Cardiac muscle cell (in vitro differentiated cells and primary cell): ENCODE measurements at regions not wholly inside any gene's neighbourhood (a gene's known extent, or its start where the extent isn't known, plus 50 kb on each side); places are given as distances from the start of the nearest gene placed in this dataset.

Experiments
- DNase-seq, 2 donors: peaks; one replicate each; pipeline versions ENCODE4 v3.0.0 to v3.0.0-alpha.2; 2010 to 2017; ENCODE audit warnings: low read depth in 1 of 2, low spot score in 1 of 2
- H3K27ac ChIP-seq: fragments of 200-600 bp; sonication (generic); 2 replicates; pipeline ENCODE4 v1.5.1; 2016
- H3K27me3 ChIP-seq: fragments of 200-600 bp; sonication (generic); 2 replicates; pipeline ENCODE4 v1.6.0; 2016; ENCODE audit warnings: control low read depth
- H3K36me3 ChIP-seq: fragments of 200-600 bp; sonication (generic); 2 replicates; pipeline ENCODE4 v1.5.1; 2016; ENCODE audit warnings: control low read depth
- H3K4me1 ChIP-seq: fragments of 200-600 bp; sonication (generic); 2 replicates; pipeline ENCODE4 v1.8.1; 2017; ENCODE audit warnings: low read depth, mild to moderate bottlenecking, mixed run types
- H3K4me3 ChIP-seq: fragments of 200-600 bp; sonication (generic); 2 replicates; pipeline ENCODE4 v1.5.1; 2016; ENCODE audit warnings: mild to moderate bottlenecking
- H3K9me3 ChIP-seq: fragments of 200-600 bp; sonication (generic); 2 replicates; pipeline ENCODE4 v1.5.1; 2017; ENCODE audit warnings: low read depth, mild to moderate bottlenecking, control low read depth
- TF ChIP-seq, protein P1 (sequence below): IDR thresholded peaks from 2 replicates; pipeline ENCODE4 v1.5.1; 2012; ENCODE audit warnings: low read depth, mild to moderate bottlenecking, low read length

DNA sequence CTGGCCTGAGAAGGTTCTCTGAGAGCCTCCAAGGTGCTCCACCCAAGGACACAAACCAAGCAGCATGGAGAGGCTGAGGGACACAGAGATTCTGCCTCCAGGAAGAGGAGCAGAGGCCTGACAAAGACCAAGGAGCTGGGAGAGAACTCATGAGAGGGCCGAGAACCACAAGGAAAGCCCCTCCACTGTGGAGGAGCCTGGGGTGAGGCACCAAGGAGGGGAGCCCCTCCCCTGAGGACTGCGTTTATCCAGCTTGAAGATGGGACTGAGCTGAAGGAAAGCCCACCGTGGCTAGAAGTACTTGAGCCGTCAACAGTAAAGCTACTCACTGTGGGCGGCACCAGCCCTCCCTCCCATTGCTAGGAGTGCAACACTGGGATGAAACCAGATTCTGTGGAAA is 63.1 kb upstream of the MEF2A start:
- no peak overlapping the region for H3K27ac ChIP-seq
- H3K4me1 ChIP-seq = no peaks in the 10 kb centered on the region
- H3K9me3 ChIP-seq = no peaks in the 10 kb centered on the region
- no peaks in the 10 kb centered on the region for H3K36me3 ChIP-seq
- no peaks in the 10 kb centered on the region for H3K27me3 ChIP-seq
- TF ChIP-seq, protein P1, sequence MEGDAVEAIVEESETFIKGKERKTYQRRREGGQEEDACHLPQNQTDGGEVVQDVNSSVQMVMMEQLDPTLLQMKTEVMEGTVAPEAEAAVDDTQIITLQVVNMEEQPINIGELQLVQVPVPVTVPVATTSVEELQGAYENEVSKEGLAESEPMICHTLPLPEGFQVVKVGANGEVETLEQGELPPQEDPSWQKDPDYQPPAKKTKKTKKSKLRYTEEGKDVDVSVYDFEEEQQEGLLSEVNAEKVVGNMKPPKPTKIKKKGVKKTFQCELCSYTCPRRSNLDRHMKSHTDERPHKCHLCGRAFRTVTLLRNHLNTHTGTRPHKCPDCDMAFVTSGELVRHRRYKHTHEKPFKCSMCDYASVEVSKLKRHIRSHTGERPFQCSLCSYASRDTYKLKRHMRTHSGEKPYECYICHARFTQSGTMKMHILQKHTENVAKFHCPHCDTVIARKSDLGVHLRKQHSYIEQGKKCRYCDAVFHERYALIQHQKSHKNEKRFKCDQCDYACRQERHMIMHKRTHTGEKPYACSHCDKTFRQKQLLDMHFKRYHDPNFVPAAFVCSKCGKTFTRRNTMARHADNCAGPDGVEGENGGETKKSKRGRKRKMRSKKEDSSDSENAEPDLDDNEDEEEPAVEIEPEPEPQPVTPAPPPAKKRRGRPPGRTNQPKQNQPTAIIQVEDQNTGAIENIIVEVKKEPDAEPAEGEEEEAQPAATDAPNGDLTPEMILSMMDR = no peak
- no peak for DNase-seq
- H3K4me3 ChIP-seq = no peak overlapping the region

DNA sequence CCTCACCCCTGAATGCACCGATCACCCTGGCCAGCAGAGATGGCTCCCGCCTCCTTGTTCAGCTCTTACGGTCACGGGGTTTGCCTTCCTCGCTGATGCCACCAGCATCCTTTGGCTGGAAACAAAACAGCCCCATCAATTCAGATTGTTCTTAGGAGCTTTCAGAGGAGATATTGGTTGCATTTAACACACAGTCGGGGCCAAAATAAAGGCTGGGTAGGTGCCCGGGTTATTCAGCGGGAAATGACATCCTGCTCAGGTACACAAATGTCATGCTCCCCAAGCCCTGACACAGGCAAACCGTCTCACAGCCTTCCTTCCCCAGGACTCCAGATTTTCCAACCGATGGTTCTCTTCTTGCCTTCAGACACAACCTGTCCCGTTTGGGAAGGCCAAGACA is 62.4 kb upstream of the MEF2A start:
- no peaks in the 10 kb centered on the region for H3K4me1 ChIP-seq
- H3K9me3 ChIP-seq = no peaks in the 10 kb centered on the region
- no peak for DNase-seq
- no peak overlapping the region for H3K27ac ChIP-seq
- no peaks in the 10 kb centered on the region for H3K36me3 ChIP-seq
- no peak overlapping the region for H3K4me3 ChIP-seq
- TF ChIP-seq, protein P1 = no peak
- no peaks in the 10 kb centered on the region for H3K27me3 ChIP-seq

DNA sequence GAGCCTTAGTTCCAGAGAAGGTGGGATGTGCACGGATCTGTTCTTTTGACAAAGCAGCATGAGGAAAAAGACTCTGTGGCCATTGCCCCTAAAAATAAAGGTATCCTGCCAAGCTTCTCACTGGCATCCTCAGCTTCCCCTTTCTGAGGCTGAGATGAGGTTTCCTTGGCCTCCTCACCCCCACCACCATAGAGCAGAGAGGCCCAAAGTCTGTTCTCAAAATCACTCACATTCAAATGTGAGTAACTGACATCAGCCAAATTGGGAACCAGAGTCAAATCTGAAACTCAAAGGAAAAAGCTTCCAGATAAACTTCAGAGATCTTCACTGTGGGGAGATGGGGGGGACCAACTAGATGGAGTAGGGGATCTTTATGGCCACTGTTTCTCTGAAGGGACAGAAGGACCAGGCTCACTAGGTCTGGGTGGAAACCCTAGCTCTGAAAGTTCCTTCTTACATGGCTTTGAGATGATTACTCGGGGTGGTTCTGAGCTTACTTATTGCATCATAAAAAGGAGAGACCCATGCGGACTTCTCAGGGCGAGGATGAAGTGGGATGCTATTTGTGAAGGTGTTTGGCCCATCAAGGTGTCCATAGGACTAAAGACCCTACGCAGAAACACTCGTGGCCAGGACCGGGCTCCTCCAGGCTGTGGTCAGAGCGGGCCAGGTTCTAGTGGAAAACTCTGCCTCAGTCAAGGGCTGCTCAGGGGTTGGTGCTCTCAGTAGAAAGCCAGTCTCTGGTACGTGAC is 61.5 kb upstream of the MEF2A start:
- Histone ChIP-seq H3K4me1 (no peaks in the 10 kb centered on the region), H3K36me3 (no peaks in the 10 kb centered on the region), H3K27ac (no peak overlapping the region), H3K4me3 (no peak overlapping the region), H3K27me3 (no peaks in the 10 kb centered on the region), H3K9me3 (no peaks in the 10 kb centered on the region)
- TF ChIP-seq, protein P1 = no peak
- DNase-seq = no peak

DNA sequence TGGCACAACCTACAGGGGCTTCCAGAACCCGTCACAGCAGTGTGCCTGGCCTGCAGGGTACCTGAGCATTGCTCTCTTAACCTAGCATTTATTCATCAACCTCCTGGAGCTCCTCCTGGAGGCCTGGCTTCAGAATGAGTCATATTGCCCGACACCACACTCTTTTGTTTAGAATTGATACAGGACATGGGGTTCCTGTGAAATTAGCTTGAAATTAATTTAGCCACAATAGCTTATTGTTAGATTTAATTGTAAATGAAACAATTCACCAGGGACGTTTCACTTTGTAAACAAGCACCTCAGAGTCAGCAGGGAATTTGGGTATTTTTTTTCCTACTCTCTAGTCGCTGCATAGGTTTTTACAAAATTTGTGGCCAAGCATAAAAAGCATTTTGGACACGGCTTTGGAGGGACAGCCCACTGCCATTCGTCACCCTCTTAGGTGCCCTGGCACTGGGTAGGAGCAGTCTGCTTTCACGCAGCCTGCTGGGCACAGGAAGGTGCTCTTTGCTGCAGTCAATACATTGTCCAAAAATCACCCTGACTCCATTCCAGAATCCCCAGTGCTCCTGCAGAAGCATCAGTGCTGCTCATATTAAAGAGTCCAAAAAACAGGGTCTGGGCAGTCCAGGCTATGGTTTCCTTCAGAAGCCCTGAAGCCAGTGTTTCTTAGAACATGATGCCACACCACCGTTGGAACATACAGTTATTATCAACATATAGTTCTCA is 60.8 kb upstream of the MEF2A start:
- TF ChIP-seq, protein P1 = peak; percentile 22
- H3K27me3 ChIP-seq = no peaks in the 10 kb centered on the region
- no peak overlapping the region for H3K4me3 ChIP-seq
- H3K27ac ChIP-seq = no peak overlapping the region
- peak in 1 of 2 donors; percentile 35 for DNase-seq
- no peaks in the 10 kb centered on the region for H3K36me3 ChIP-seq
- no peaks in the 10 kb centered on the region for H3K4me1 ChIP-seq
- H3K9me3 ChIP-seq = no peaks in the 10 kb centered on the region

DNA sequence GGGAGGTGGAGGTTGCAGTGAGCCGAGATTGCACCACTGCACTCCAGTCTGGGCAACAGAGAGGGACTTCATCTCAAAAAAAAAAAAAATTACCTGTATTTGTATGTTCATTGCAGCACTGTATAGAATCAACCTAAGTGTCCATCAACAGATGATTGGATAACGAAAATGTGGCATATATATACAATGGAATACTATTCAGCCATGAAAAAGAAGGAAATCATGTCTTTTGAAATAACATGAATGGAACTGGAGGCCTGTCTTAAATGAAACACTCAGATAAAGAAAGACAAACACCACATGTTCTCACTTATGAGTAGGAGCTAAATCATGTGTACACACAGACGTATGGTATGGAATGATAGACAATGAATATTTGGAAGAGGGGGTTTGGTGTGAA is 59.4 kb upstream of the MEF2A start:
- Histone ChIP-seq H3K27ac (no peak overlapping the region), H3K36me3 (no peaks in the 10 kb centered on the region), H3K27me3 (no peaks in the 10 kb centered on the region), H3K9me3 (no peaks in the 10 kb centered on the region), H3K4me1 (peaks cover 2% of the 10 kb centered on the region), H3K4me3 (no peak overlapping the region)
- TF ChIP-seq, protein P1 = no peak
- DNase-seq = no peak
